Umbilical cord (tissue), 1 donor: ENCODE measurements at regions not wholly inside any gene's neighbourhood (a gene's known extent, or its start where the extent isn't known, plus 50 kb on each side); places are given as distances from the start of the nearest gene placed in this dataset.

Experiments used
- DNase-seq: peaks from one replicate; pipeline ENCODE4 v3.0.0-alpha.2; 2015; ENCODE audit warnings: low spot score

DNA sequence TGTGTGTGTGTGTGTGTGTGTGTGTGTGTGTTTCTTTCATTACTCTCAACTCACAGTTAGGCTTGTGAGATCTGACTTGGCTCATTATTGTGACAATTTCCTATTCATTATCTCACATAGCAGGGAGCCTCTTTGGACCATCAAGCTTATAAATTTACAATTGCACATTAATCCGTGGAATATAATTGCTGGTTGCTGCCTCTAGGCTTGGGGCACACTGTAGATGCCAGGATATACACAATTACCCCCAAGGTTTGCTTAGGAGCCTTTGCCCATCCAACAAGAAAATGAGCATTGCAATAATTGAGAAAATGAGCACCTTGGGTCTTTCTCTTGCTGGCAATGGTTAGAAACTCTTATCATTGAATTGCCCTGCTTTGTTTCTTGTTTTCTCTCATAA lies 161.6 kb upstream of the DMRTA1 start:
- DNase-seq = no peak

DNA sequence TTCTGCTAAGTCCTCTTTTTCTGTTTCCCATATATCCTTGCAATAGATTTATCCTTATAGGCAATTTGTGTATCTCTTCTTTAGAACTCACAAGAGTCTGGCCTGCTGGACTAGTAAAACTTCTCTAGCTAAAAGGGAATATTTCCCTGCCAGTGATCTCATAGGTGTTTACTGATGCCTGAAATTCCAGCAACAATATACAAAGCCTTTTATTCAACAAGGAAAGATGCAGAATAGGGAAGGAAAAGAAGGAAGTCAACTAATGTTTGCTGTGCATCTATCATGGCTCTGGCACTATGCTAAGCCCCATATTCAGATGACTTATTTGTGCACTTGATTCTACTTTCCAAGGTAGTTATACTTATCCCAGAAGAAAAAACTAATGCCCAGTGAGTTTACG lies 160.0 kb upstream of the DMRTA1 start:
- DNase-seq = no peak

DNA sequence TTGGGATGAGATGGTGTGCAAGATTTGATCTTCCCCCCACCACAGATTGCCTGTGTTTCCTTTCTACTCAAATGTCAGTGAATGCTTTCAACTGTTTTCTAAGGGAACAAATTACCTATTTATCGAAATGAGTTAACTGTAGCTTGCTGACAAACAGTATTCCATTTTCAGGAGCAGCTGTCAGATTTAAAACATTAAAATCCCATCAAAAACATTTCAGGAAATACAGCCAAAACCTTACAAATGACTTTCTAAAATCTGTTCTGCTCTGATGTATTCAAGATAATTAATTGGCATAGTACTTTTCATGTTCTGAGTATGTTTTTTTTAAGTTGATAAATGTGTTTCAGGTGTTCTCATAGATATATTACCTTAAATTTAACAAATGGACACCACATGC lies 158.0 kb upstream of the DMRTA1 start:
- DNase-seq = no peak

DNA sequence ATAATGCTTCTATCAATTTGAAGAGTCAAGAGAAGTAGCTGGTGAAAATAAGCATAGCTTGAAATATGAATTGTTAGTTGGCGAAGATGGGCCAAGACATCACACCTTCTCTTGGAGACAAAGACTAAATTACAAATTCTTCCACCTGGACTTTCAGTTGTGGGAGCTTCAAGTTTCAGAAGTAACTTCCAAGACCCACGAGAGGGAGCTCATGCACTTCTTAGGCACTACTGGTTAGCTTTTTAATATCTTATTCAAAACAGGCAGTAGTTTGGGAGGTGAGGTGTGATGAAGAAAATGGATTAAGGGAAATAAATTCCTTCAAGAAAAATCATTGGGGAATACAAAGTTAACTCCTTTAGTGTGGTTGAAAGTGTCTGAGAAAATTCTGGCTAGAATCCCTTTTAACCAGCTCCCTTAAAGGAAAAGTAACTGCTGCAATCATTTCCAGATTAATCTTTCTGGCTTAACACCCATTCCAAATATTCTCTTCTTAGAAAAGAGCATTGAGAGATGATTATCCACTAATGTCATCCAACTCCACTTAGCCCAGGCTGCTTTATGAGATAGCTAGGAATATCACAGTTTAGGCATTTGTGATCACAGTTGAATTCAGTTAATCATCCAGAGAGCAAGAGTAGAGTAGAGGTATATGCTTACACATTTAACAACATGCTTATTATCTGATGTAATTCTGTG lies 139.5 kb upstream of the DMRTA1 start:
- peak; percentile 53 for DNase-seq

DNA sequence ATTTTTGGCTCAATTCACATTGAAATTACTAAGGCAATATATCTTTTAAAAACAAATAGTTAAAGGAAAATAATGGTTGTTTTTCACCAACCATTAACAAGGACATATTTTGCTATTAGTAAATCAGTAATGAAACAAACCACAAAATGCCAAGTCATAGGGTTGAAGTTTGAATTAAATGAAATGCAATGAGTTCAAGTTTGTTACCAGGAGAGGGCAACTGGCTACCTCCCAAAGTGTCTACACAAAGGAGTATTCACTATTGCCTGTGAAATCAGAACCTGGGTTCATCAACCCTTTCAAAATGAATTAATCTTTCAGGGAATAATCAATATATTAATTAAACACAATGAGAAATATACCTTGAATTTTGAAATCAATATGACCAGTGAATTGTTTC lies 138.4 kb upstream of the DMRTA1 start:
- DNase-seq = no peak

DNA sequence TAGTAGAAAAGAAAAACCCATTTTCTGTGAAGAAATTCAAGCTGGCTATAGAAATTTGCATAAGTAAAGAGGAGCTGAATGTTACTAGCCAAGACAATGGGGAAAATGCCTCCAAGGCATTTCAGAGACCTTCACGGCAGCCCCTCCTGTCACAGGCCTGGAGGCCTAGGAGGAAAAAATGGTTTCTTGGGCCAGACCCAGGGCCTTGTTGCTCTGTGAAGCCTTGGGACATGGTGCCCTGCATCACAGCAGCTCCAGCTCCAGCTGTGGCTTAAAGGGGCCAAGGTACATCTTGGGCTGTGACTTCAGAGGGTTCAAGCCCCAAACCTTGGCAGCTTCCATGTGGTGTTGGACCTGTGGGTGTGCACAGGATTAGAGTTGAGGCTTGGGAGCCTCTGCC lies 130.0 kb upstream of the DMRTA1 start:
- DNase-seq = no peak

DNA sequence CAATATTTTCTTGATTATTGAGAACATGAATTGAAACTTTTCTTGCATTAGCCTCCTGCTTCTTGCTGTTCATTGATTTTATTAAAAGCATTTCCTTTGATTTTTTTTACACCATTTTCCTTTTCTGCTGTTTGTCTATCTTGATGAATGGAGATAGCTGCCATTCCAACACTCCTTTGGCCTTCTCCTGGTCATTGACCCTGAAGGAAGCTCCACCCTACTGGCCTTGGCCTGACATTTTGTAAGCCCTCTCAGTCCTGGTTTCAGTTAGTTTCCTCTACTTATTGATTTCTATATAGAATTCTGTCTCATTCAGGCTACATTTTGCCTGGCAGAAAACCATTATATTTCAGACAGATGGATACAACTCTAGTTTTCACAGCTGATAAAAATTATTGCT lies 115.1 kb upstream of the DMRTA1 start:
- no peak for DNase-seq

DNA sequence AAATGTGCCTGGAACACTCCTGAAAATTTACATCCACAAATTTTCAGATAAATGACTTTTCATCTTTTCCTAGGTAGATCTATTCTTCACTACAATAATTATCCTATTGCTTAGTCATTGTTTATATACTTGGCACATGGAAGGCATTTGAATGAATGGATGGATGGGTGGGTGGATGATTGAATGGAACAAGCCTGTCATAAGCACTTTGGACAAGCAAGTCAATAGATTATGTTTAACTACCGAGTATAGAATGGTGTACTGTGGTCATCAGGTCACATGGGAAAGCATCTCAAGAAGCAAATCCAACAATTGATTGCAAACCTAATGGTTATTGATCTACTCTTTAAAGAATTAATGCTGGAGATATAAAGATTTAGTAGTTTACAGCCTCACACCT lies 114.4 kb upstream of the DMRTA1 start:
- DNase-seq = no peak

DNA sequence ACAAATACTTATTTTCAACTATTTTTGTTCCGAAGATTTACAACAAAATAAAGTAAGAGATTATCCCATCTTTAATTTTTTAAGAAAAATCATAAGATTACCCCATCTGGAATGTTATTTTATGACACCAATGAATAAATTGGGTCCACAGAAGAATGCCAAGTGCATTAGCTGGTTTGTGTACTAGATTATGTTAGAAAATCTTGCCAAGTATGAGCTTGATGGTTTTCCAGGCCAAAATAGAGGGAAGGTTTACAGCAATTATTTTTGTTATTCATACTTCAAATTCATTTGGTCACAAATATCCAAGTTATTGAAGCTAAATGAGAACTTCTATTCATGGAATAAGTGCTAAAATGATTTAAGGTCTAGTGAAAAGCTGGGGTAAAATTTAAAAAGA lies 109.4 kb upstream of the DMRTA1 start:
- no peak for DNase-seq

DNA sequence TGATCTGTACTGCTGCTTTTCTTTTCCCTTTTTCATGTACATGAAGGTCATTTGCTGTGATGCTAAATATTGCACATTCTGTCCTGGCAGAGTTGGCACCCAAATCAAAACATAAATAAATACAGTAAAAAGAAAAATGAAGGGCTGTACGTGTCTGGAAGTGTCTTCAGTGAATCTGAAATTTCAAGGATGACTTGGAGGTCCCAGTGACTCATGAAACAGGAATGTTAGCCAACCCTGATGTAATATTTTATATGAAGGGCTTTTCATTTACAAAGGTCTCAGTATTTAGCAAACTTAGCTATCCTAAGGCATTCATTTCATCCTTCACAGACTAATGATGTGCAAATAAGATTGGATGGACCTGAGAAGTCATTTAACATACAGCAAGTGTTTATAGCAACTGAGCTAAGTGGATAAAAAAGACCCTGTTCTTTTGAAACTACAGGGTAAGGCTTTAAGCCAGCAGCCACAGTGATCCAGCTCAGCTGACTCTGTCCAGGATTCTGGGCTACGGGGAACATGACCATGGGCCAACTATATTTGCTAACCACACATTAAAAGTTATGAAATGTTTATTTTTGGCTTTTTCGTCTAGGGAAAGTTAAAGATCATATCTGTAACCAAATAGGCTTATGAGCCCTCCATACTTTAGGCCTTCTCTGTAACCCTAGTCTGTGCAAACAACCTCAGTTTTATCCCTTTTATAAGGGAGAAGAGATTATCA lies 104.0 kb upstream of the DMRTA1 start:
- no peak for DNase-seq

DNA sequence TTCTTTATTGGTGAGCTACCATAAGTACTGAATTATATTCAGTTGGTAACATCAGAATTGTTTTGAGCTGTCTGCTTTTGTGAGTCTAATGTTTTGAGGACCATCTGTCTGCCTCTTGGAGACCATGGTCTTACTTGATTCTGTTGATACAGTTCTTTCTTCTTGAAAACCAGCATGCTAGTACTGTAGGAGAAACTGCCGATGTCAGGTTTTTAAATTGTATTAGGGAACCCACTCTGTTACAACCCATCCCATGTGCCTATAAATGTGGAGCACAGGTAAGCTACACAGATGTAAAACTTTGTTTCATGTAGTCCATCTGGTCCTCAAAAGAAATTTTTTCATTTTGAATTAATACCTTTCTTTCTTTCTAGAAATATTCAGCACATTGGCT lies 103.4 kb upstream of the DMRTA1 start:
- DNase-seq = no peak

DNA sequence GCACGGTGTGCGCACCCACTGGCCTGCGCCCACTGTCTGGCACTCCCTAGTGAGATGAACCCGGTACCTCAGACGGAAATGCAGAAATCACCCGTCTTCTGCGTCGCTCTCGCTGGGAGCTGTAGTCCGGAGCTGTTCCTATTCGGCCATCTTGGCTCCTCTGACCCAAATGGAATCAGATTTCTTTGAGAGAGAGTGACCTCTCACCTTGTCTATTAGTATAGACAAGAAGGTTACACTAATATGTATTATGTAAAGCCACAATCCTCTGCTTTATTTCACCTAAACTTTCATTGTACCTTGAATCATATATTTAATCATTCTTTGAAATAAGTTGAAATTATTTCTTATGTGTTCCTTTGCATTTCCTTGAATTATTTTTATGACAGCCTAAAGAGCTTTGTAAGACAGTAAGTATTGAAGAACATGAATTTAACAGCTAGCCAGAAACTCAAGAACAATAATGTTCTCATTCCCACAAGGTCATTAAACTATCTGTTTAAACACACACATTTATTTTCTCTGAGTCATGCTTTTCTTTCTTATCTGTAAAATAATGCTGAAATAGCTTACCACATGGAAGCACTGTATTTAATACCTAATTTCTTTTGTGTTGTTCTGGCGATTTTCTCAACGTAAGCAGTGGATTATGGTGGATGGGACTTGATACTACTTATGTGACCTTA lies 91.8 kb upstream of the DMRTA1 start:
- DNase-seq = no peak

DNA sequence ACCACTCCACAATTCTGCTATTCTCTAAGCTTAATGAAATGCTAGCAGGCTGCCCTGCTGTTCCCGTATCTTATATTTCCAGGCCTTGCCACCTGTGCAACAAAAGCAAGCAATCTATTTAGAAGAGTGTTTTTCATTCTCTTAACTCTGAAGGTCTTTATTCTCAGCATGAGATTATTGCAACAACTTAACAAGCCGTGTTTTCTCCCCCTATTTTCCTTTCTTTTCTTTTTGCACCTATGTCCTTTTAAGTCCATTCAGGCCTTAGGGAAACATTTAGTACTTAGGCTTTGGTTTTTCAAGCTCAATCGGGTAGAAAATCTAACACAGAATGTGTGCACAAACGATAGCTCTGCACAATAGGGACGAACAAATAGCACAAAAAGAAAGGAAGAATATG lies 89.6 kb upstream of the DMRTA1 start:
- DNase-seq = no peak

DNA sequence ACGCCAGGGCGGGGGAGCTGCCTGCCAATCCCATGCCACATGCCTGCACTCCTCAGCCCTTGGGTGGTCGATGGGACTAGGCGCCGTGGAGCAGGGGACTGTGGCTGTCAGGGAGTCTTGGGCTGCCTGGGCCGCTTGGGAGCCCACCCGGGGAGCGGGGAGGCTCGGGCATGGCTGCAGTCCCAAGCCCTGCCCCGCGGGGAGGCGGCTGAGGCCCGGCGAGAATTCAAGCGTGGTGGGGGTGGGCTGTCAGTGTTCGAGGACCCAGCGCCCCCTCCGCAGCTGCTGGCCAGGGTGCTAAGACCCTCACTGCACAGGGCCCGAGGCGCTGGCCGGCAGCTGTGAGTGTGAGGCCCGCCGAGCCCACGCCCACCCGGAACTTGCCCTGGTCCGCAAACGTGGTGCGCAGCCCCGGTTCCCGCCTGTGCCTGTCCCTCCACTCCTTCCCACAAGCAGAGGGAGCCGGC lies 83.2 kb upstream of the DMRTA1 start:
- DNase-seq = no peak

DNA sequence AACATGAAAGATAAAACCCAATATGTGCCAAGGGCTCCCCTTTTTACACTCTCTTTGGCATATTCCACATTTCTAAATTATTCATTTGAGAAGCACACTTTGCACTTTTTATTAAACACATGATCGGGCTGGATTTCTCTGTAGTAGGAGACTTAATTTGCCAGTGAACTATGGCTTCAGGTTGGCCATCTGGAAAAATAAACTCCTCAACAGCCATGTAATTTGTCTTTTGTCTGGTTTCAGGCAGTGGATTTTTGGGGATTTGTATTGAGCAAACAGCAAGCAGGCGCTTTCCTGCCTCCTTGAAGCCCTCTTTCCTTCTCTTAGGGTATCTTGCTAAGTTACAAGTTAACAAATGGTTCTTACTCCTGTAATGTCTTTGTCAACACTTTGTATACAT lies 73.0 kb upstream of the DMRTA1 start:
- no peak for DNase-seq

DNA sequence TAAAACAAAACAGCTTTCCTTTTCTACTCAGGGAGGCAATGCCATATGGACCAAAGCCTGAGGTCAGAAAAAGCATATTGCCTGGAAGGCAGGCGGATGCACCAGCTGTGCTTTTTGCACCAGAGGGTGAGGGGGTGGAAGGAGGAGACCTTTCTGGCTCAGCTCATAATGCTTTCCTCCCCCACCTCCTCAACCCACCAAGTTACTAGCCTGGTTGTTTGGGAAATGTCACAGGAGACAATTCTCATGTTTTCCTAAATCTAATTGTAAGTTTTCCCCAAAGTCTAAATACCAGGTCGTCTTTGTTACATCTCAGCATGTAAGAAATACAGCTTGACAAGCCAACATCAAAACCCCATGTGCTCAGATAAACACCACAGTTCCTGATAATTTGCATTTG lies 72.6 kb upstream of the DMRTA1 start:
- no peak for DNase-seq

DNA sequence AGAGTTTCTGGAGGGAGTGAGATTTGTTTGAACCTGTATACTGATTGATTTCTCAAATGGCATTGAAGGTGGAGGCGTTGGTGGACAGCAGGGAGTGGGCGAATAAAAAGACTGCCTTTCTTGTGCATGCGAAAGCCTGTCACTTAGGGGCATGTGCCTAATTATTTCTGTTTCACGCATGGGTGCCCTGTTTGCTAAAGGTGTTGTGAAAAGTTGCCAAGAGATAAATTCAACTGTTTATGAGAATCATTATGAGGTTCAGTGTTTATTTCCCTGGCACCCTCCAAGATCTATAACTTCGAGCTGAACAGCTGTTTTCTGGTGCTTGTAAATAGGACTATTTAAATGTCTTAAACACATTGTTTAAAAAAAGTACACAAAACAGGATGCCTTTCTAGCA lies 67.4 kb upstream of the DMRTA1 start:
- DNase-seq = no peak

DNA sequence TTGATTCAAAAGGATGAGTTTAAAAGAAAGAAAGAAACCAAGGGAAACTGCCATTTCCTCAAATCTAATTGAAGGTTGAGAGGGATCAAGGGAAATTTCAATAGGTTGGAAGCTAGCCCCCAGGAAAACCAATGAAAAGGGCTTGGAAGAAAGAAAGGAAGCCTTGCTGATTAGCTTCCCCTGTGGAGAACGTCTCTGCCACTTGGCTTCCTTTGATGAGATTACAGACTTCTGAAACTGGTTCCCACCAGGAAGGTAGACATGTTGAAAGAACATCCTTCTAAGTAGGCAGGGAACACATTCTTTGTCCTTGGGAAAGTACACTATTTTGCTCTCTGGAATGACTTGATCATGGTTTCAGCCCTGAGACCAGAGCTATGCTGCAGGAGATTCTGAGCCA lies 65.5 kb upstream of the DMRTA1 start:
- DNase-seq = no peak

DNA sequence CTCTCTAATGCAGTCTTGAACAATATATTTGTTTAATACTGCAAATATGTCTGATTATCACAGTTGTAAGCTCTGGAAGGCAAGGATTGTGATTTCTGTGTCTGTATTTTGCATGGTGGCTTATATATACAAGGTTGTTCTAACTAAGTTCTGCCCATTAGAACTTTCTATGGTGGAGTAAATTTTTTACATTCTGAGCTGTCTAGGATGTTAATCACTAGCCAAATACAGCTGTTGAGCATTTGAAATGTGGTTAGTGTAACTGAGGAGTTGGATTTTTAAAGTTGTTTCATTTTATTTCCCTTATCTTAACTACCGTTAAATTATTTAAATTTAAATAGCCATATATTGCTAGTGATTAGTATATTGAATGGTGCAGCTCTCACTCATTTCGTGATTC lies 64.3 kb upstream of the DMRTA1 start:
- no peak for DNase-seq

DNA sequence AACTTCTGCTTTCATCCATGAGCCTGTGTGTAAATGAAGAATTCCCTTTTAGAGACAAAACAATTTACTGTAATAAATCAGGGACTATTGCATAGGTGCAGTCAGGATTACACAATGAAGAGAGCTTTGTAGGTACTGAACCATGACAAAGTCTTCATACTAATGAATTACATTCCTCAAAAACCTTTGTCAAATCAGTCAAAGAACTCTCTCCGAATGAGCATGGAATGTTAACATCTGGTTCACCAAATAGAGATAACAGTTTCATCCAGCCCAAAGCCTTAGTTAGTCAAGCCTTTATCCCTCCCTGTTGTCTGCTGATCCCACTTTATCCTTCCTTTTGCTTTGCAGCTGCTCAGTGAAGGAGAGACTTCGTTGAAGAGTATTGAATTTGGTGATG lies 62.9 kb upstream of the DMRTA1 start:
- no peak for DNase-seq

DNA sequence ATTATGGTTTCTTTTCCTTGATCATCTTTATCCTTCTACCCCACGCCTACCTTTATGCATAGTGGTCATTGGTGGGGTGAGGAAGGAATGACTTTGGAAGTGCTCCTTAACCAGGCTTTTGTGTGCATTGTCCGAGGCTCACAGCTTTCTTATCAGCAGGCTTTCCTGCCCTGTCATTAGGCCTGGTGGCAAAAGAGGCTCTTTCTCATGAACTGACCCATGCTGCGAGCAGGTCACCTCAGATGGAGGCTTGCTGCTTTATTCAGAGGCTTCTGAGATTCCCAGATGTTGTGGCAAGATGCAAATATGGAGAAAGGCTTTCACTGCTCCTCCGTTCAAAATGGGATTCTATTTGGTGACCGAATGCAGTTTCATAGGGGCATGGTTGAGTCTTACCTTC lies 57.4 kb upstream of the DMRTA1 start:
- DNase-seq = no peak

DNA sequence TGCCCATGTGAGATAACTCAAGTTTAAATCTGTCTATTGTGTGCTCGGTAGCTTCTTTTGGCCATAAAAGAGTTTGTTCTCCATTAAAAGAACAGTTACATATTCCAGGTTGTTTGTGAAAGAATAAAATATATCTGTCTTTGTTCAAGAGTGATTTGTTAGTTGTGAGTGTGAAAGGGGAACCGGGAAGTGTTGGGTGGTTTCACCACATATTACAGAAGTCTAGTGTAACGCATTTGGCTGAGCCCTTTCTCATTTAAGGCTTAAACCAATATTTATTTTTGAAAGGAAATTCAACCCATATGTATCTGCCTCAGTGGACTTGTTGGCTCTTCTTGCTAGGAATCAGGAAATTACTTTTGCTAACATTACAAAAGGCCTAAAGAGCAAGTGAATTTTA lies 54.1 kb upstream of the DMRTA1 start:
- no peak for DNase-seq

DNA sequence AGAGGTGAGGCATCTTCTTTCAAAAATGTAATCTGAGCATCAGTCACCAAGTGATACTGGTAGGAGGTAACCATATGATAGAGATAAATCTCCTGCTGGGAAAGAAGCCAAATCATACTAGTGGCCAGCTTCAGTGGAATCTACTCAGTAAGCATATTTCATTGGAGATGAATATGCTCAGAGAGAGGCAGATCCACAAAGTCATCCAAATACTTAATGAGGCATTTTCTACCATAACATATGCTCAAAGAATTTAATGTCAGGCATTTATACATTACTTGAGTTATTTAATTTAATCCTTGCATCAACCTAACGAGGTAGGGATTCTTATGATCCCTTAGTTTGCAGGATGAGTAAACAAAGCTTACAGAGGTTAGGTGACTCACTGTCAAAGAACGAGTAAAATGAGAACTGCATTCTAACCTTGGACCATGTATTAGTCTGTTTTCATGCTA lies 50.9 kb upstream of the DMRTA1 start:
- no peak for DNase-seq
